OCI-LY1 (cell line): ENCODE measurements at regions not wholly inside any gene's neighbourhood (a gene's known extent, or its start where the extent isn't known, plus 50 kb on each side); places are given as distances from the start of the nearest gene placed in this dataset.

ENCODE experiments used
- H2AFZ ChIP-seq: fragments of 200-600 bp; sonication (generic), shearing (Covaris generic); 2 replicates; pipeline ENCODE4 v1.6.0; 2014; ENCODE audit warnings: antibody characterized with exemption, mild to moderate bottlenecking, low read length
- H3F3A ChIP-seq: fragments of 200-600 bp; sonication (generic), shearing (Covaris generic); 2 replicates; pipeline ENCODE4 v1.6.0; 2014; ENCODE audit warnings: mild to moderate bottlenecking, antibody characterized with exemption, low read length, moderate library complexity; ENCODE audit not compliant: insufficient read depth
- H3K27ac ChIP-seq: fragments of 200-600 bp; sonication (generic); 2 replicates; pipeline ENCODE4 v1.5.1; 2014; ENCODE audit warnings: low read length, mixed run types, mild to moderate bottlenecking, low read depth; ENCODE audit not compliant: poor library complexity, severe bottlenecking
- H3K27me3 ChIP-seq: fragments of 200-600 bp; sonication (generic); 2 replicates; pipeline ENCODE4 v1.6.0; 2014; ENCODE audit warnings: antibody characterized with exemption, mild to moderate bottlenecking, low read length, moderate library complexity; ENCODE audit not compliant: insufficient read depth
- H3K36me3 ChIP-seq: fragments of 200-600 bp; sonication (generic); 2 replicates; pipeline ENCODE4 v1.6.1; 2014; ENCODE audit warnings: mild to moderate bottlenecking, antibody characterized with exemption, low read length, moderate library complexity, mixed read lengths; ENCODE audit not compliant: insufficient read depth
- H3K4me1 ChIP-seq: fragments of 200-600 bp; sonication (generic); 2 replicates; pipeline ENCODE4 v1.5.1; 2014; ENCODE audit warnings: mild to moderate bottlenecking, low read length, moderate library complexity; ENCODE audit not compliant: insufficient read depth, severe bottlenecking
- H3K4me2 ChIP-seq: fragments of 200-600 bp; sonication (generic), shearing (Covaris generic); 2 replicates; pipeline ENCODE4 v1.6.1; 2014; ENCODE audit warnings: low read length
- H3K4me3 ChIP-seq: fragments of 200-600 bp; sonication (generic); 2 replicates; pipeline ENCODE4 v1.5.1; 2014; ENCODE audit warnings: low read length, low read depth, mild to moderate bottlenecking, mixed read lengths; ENCODE audit not compliant: poor library complexity, severe bottlenecking
- H3K79me2 ChIP-seq: fragments of 200-600 bp; shearing (Covaris generic); 2 replicates; pipeline ENCODE4 v1.6.1; 2016; ENCODE audit warnings: mixed run types, low read length, mixed read lengths; ENCODE audit not compliant: insufficient read depth
- H3K9ac ChIP-seq: fragments of 200-600 bp; sonication (generic), shearing (Covaris generic); 2 replicates; pipeline ENCODE4 v1.6.1; 2014; ENCODE audit warnings: mild to moderate bottlenecking, low read length, mixed read lengths
- H3K9me2 ChIP-seq: fragments of 200-600 bp; sonication (generic), shearing (Covaris generic); 2 replicates; pipeline ENCODE4 v1.6.1; 2014; ENCODE audit warnings: low read depth, mild to moderate bottlenecking, low read length, mixed read lengths
- H3K9me3 ChIP-seq: fragments of 200-600 bp; shearing (Covaris generic); 2 replicates; pipeline ENCODE4 v1.6.1; 2014; ENCODE audit warnings: low read length, mixed read lengths
- H4K20me1 ChIP-seq: fragments of 200-600 bp; sonication (generic), shearing (Covaris generic); 2 replicates; pipeline ENCODE4 v1.6.0; 2016; ENCODE audit warnings: mild to moderate bottlenecking, low read length; ENCODE audit not compliant: insufficient read depth
- CTCF ChIP-seq: fragments of 200-600 bp; sonication (generic), shearing (Covaris generic); IDR thresholded peaks from 2 replicates; pipeline ENCODE4 v1.5.1; 2017; ENCODE audit warnings: mild to moderate bottlenecking, antibody characterized with exemption, low read length, moderate library complexity, mixed read lengths
- EZH2 ChIP-seq: fragments of 200-600 bp; sonication (generic), shearing (Covaris generic); IDR thresholded peaks from 2 replicates; pipeline ENCODE4 v1.8.0; 2017; ENCODE audit warnings: borderline replicate concordance, mixed run types, mild to moderate bottlenecking, antibody characterized with exemption, low read length, moderate library complexity, mixed read lengths

GRCh38 chr6:147127587-147127986, 76.6 kb upstream of the STXBP5 start:
- Histone ChIP-seq H3K79me2 (no peaks in the 10 kb centered on the region), H3K9me3 (no peaks in the 10 kb centered on the region), H2AFZ (no peak overlapping the region), H3K36me3 (no peaks in the 10 kb centered on the region), H3K27me3 (no peaks in the 10 kb centered on the region), H3K27ac (no peak overlapping the region), H3K9ac (no peak overlapping the region), H3K4me2 (no peak overlapping the region), H3F3A (no peaks in the 10 kb centered on the region), H3K9me2 (no peaks in the 10 kb centered on the region), H3K4me3 (no peak overlapping the region), H4K20me1 (no peaks in the 10 kb centered on the region), H3K4me1 (no peaks in the 10 kb centered on the region)
- TF ChIP-seq CTCF = no peak
- TF ChIP-seq EZH2 = no peak

GRCh38 chr6:147128056-147128455, 76.2 kb upstream of the STXBP5 start:
- no peaks in the 10 kb centered on the region for H3K27me3 ChIP-seq
- TF ChIP-seq CTCF (no peak), EZH2 (no peak)
- H3F3A ChIP-seq = no peaks in the 10 kb centered on the region
- no peak overlapping the region for H3K27ac ChIP-seq
- H3K4me3 ChIP-seq = no peak overlapping the region
- H2AFZ ChIP-seq = no peak overlapping the region
- no peaks in the 10 kb centered on the region for H3K9me3 ChIP-seq
- H4K20me1 ChIP-seq = no peaks in the 10 kb centered on the region
- no peaks in the 10 kb centered on the region for H3K9me2 ChIP-seq
- no peak overlapping the region for H3K4me2 ChIP-seq
- no peaks in the 10 kb centered on the region for H3K36me3 ChIP-seq
- H3K4me1 ChIP-seq = no peaks in the 10 kb centered on the region
- H3K79me2 ChIP-seq = no peaks in the 10 kb centered on the region
- no peak overlapping the region for H3K9ac ChIP-seq

- no peaks in the 10 kb centered on the region for H3K9me2 ChIP-seq
- no peaks in the 10 kb centered on the region for H4K20me1 ChIP-seq
- H3K4me3 ChIP-seq = no peak overlapping the region
- H3F3A ChIP-seq = no peaks in the 10 kb centered on the region
- H3K79me2 ChIP-seq = no peaks in the 10 kb centered on the region
- no peak overlapping the region for H3K27ac ChIP-seq
- H3K9me3 ChIP-seq = no peaks in the 10 kb centered on the region
- no peak overlapping the region for H3K9ac ChIP-seq
- H3K4me1 ChIP-seq = no peaks in the 10 kb centered on the region
- H3K36me3 ChIP-seq = no peaks in the 10 kb centered on the region
- H3K4me2 ChIP-seq = no peak overlapping the region
- no peak overlapping the region for H2AFZ ChIP-seq
- TF ChIP-seq EZH2 = no peak
- no peak for TF ChIP-seq CTCF
- no peaks in the 10 kb centered on the region for H3K27me3 ChIP-seq
Measured at GRCh38 chr6:147131532-147132128, 72.6 kb upstream of the STXBP5 start.
